Kidney (tissue), 13 donors: ENCODE measurements at regions not wholly inside any gene's neighbourhood (a gene's known extent, or its start where the extent isn't known, plus 50 kb on each side); places are given as distances from the start of the nearest gene placed in this dataset.
"Not testable (repeated sequence)": the region's sequence is repeated elsewhere in the genome, so short reads cannot be mapped to it uniquely, and the experiment has no call there.

ENCODE experiments used
- DNase-seq, 5 donors: peaks; one replicate each; pipeline ENCODE4 v3.0.0-alpha.2; 2013 to 2020
- FAIRE-seq: peaks from 2 replicates; lab custom pipeline; 2012; peaks lifted over from hg19 to GRCh38; lab: Jason Lieb, UNC
- H3K27ac ChIP-seq, 2 donors: one replicate each; pipeline ENCODE4 v1.7.0; 2013; ENCODE audit warnings: low read depth in 2 of 2, low read length in 2 of 2, inconsistent platforms in 1 of 2
- H3K27me3 ChIP-seq: one replicate; pipeline ENCODE4 v1.7.1; 2013; ENCODE audit warnings: low read length, inconsistent platforms; ENCODE audit not compliant: control insufficient read depth, insufficient read depth
- H3K36me3 ChIP-seq, 3 donors: one replicate each; pipeline versions ENCODE4 v1.7.0 to v1.7.1; 2013; ENCODE audit warnings: low read length in 3 of 3, control low read depth in 1 of 3, inconsistent platforms in 1 of 3; ENCODE audit not compliant: insufficient read depth in 3 of 3, control insufficient read depth in 2 of 3
- H3K4me1 ChIP-seq, 3 donors: one replicate each; pipeline versions ENCODE4 v1.7.0 to v1.7.1; 2013; ENCODE audit warnings: low read length in 3 of 3, inconsistent platforms in 1 of 3, low read depth in 1 of 3; ENCODE audit not compliant: control insufficient read depth in 2 of 3, insufficient read depth in 2 of 3
- H3K4me3 ChIP-seq, 3 donors: one replicate each; pipeline versions ENCODE4 v1.7.0 to v1.8.1; 2013; ENCODE audit warnings: low read length in 3 of 3, control low read depth in 1 of 3, inconsistent platforms in 1 of 3
- H3K9ac ChIP-seq, 3 donors: one replicate each; pipeline versions ENCODE4 v1.7.0 to v1.7.1; 2013; ENCODE audit warnings: low read length in 3 of 3, control low read depth in 1 of 3, inconsistent platforms in 1 of 3
- H3K9me3 ChIP-seq, 3 donors: one replicate each; pipeline versions ENCODE4 v1.7.0 to v1.7.1; 2013; ENCODE audit warnings: low read length in 3 of 3, control low read depth in 1 of 3, inconsistent platforms in 1 of 3; ENCODE audit not compliant: control insufficient read depth in 2 of 3, insufficient read depth in 1 of 3
- intact Hi-C: fragments of 100-400 bp; cut with DNase I; formaldehyde crosslinking; loops from one replicate; pipeline ENCODE4 v1.11.1; 2022
- TF ChIP-seq, protein P1 (sequence below): IDR thresholded peaks from 3 replicates; pipeline ENCODE4 v1.5.1; 2012; ENCODE audit warnings: mild to moderate bottlenecking, moderate library complexity, borderline replicate concordance; ENCODE audit not compliant: insufficient read depth; ENCODE audit errors: extremely low read depth
- donor health status: control.
- donor health status: control.
- donor health status: control.
- donor health status: control.
- donor health status: control.
- donor health status: DM: yes; HTN: yes; CAD: no.
- donor health status: Normal renal cell carcinoma (clear cell type).

DNA sequence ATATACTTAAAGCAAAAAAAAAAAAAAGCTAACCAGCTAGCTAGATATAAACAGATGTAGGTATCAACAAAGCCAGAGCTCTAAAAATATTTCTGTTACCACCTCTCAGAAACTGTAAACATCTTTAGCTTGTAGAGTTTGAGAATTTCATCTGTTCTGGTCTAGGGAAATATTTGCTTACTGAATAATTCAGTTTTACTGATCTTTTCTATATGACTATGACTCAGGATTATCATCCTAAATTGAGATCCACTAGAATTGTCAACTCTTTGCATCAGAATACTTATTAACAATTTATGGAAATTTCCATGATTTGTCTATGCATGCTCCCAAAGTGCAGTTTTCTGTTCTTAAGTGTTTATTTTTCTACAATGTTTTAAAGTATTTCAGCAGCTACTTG is 517.3 kb downstream of the DIPK2A start:
- Histone ChIP-seq H3K27ac (no peak overlapping the region), H3K27me3 (no peaks in the 10 kb centered on the region), H3K9me3 (no peaks in the 10 kb centered on the region), H3K4me1 (no peaks in the 10 kb centered on the region), H3K9ac (no peak overlapping the region), H3K4me3 (no peak overlapping the region), H3K36me3 (no peaks in the 10 kb centered on the region)
- DNase-seq: no peak
- FAIRE-seq: no peak
- intact Hi-C loops: no loop called here
- TF ChIP-seq, protein P1, sequence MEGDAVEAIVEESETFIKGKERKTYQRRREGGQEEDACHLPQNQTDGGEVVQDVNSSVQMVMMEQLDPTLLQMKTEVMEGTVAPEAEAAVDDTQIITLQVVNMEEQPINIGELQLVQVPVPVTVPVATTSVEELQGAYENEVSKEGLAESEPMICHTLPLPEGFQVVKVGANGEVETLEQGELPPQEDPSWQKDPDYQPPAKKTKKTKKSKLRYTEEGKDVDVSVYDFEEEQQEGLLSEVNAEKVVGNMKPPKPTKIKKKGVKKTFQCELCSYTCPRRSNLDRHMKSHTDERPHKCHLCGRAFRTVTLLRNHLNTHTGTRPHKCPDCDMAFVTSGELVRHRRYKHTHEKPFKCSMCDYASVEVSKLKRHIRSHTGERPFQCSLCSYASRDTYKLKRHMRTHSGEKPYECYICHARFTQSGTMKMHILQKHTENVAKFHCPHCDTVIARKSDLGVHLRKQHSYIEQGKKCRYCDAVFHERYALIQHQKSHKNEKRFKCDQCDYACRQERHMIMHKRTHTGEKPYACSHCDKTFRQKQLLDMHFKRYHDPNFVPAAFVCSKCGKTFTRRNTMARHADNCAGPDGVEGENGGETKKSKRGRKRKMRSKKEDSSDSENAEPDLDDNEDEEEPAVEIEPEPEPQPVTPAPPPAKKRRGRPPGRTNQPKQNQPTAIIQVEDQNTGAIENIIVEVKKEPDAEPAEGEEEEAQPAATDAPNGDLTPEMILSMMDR: no peak

DNA sequence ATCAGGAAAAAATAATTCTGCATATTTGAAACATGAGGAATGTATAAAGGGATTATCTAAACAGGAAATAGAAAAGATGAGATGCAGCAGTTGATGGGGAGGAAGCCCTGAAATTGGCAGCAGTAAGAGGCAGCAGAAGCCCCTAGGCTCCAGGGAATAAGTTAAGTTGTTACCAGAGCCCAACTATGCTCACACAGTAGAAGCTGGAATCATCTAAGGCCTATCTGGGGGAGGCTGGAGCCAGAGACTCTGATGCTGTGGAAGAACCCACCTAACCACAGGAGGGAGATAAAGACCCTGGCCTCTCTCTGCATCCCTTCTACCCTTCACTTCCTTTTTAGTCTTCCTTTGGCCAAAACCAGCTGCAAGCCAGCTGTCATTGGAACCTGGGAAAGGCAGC is 519.7 kb downstream of the DIPK2A start:
- H3K27me3 ChIP-seq: no peaks in the 10 kb centered on the region
- intact Hi-C loops: no loop called here
- no peak overlapping the region for H3K9ac ChIP-seq
- peak in 1 of 5 donors; percentile 15 for DNase-seq
- no peak for FAIRE-seq
- no peak overlapping the region for H3K4me3 ChIP-seq
- TF ChIP-seq, protein P1: no peak
- H3K27ac ChIP-seq: no peak overlapping the region
- H3K4me1 ChIP-seq: no peaks in the 10 kb centered on the region
- H3K36me3 ChIP-seq: no peaks in the 10 kb centered on the region
- no peaks in the 10 kb centered on the region for H3K9me3 ChIP-seq

DNA sequence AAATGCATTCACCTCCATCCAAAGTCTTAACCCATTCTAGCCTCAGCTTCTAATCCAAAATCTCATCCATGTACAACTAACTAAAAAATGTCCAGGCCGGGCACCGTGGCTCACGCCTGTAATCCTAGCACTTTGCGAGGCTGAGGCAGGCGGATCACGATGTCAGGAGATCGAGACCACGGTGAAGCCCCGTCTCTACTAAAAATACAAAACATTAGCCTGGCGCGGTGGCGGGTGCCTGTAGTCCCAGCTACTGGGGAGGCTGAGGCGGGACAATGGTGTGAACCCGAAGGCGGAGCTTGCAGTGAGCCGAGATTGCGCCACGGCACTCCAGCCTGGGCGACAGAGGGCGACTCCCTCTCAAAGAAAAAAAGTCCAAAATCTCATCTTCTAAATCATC is 523.0 kb downstream of the DIPK2A start:
- not testable (repeated sequence) for H3K9me3 ChIP-seq, H3K27ac ChIP-seq, FAIRE-seq

DNA sequence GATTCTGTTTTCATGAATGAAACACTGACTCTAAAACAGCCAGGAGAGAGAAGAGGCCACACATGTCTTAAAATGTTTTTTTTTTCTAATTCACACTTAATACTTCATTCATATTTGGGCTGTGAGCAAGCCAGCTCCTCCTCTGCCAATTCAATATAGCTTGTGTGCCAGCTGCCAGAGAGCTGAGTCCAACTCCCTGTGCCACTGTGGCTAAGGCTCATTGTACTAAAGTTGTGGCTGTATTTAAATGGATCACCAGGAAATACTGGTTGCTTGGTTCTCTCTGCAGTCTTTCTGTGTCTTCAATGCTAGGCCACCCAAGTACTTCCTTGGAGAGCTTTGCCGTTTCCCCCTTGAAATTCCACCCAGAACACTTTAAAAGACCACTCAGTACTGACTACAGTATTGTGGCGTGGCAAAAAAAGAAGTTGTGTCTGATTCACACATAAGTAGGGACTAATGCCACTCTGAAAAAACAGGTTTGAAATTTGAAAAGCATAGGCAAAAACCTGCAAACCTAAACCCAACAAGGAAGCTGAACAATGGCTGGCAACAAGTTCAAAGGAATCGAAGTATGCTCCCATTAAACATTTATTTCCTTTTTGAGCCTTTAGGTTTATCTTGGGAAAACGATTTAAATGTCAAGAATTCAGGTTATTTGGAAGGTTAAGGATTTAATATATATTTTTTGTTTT is 524.7 kb downstream of the DIPK2A start:
- no peaks in the 10 kb centered on the region for H3K4me1 ChIP-seq
- no peak overlapping the region for H3K27ac ChIP-seq
- TF ChIP-seq, protein P1: no peak
- DNase-seq (peak in 1 of 5 donors; percentile 7), FAIRE-seq (no peak)
- no peaks in the 10 kb centered on the region for H3K9me3 ChIP-seq
- no peaks in the 10 kb centered on the region for H3K27me3 ChIP-seq
- H3K9ac ChIP-seq: no peak overlapping the region
- no peak overlapping the region for H3K4me3 ChIP-seq
- H3K36me3 ChIP-seq: no peaks in the 10 kb centered on the region
- intact Hi-C loops: no loop called here

More for the DNA sequence above, 523.0 kb downstream of the DIPK2A start:
- H3K4me1 ChIP-seq, H3K36me3 ChIP-seq, H3K27me3 ChIP-seq, H3K4me3 ChIP-seq, intact Hi-C loops, H3K9ac ChIP-seq, DNase-seq: not testable (repeated sequence)
